ENCODE measurements at regions not wholly inside any gene's neighbourhood (a gene's known extent, or its start where the extent isn't known, plus 50 kb on each side); places are given as distances from the start of the nearest gene placed in this dataset.

GRCh38 chrX:40323977-40324376 lies 226.2 kb upstream of the BCOR start:
- no peaks in the 10 kb centered on the region for H3K9me3 ChIP-seq (ENCODE audit: control insufficient read depth, low read depth, low read length)
- no peak for DNase-seq
- no peaks in the 10 kb centered on the region for H3K4me1 ChIP-seq (ENCODE audit: control insufficient read depth, insufficient read depth, low read length)
- no peak overlapping the region for H3K27ac ChIP-seq (ENCODE audit: low read length)
- H3K27me3 ChIP-seq (ENCODE audit: control insufficient read depth, insufficient read depth, low read length), result no peaks in the 10 kb centered on the region
- no CpG with 5 or more reads among the region's 5 CpGs for WGBS (ENCODE audit: insufficient coverage, low lambda C conversion rate)
- H3K4me3 ChIP-seq (ENCODE audit: low read length), result no peak overlapping the region
- H3K36me3 ChIP-seq (ENCODE audit: control insufficient read depth, insufficient read depth, low read length), result no peaks in the 10 kb centered on the region

- Histone ChIP-seq H3K4me3 (ENCODE audit: low read length) (no peak overlapping the region), H3K27ac (ENCODE audit: low read length) (no peak overlapping the region), H3K9me3 (ENCODE audit: control insufficient read depth, low read depth, low read length) (no peaks in the 10 kb centered on the region), H3K4me1 (ENCODE audit: control insufficient read depth, insufficient read depth, low read length) (no peaks in the 10 kb centered on the region), H3K36me3 (ENCODE audit: control insufficient read depth, insufficient read depth, low read length) (no peaks in the 10 kb centered on the region), H3K27me3 (ENCODE audit: control insufficient read depth, insufficient read depth, low read length) (no peaks in the 10 kb centered on the region)
- no peak for DNase-seq
These were observed 223.1 kb upstream of the BCOR start for GRCh38 chrX:40320819-40321218.

GRCh38 chrX:40318801-40319200 lies 221.0 kb upstream of the BCOR start:
- no peaks in the 10 kb centered on the region for H3K9me3 ChIP-seq (ENCODE audit: control insufficient read depth, low read depth, low read length)
- no peaks in the 10 kb centered on the region for H3K27me3 ChIP-seq (ENCODE audit: control insufficient read depth, insufficient read depth, low read length)
- no peak overlapping the region for H3K27ac ChIP-seq (ENCODE audit: low read length)
- no peaks in the 10 kb centered on the region for H3K36me3 ChIP-seq (ENCODE audit: control insufficient read depth, insufficient read depth, low read length)
- DNase-seq, result no peak
- no peak overlapping the region for H3K4me3 ChIP-seq (ENCODE audit: low read length)
- H3K4me1 ChIP-seq (ENCODE audit: control insufficient read depth, insufficient read depth, low read length), result no peaks in the 10 kb centered on the region
- no CpG with 5 or more reads among the region's 4 CpGs for WGBS (ENCODE audit: insufficient coverage, low lambda C conversion rate)

- H3K9me3 ChIP-seq (ENCODE audit: control insufficient read depth, low read depth, low read length), result no peaks in the 10 kb centered on the region
- no peak overlapping the region for H3K27ac ChIP-seq (ENCODE audit: low read length)
- WGBS (ENCODE audit: insufficient coverage, low lambda C conversion rate), result no CpG with 5 or more reads among the region's 6 CpGs
These were observed 220.3 kb upstream of the BCOR start for GRCh38 chrX:40318076-40318475.

GRCh38 chrX:40316502-40316901 lies 218.7 kb upstream of the BCOR start:
- no peaks in the 10 kb centered on the region for H3K4me1 ChIP-seq (ENCODE audit: control insufficient read depth, insufficient read depth, low read length)
- no peaks in the 10 kb centered on the region for H3K9me3 ChIP-seq (ENCODE audit: control insufficient read depth, low read depth, low read length)
- H3K36me3 ChIP-seq (ENCODE audit: control insufficient read depth, insufficient read depth, low read length), result no peaks in the 10 kb centered on the region
- DNase-seq, result no peak
- H3K27me3 ChIP-seq (ENCODE audit: control insufficient read depth, insufficient read depth, low read length), result no peaks in the 10 kb centered on the region
- no peak overlapping the region for H3K4me3 ChIP-seq (ENCODE audit: low read length)
- H3K27ac ChIP-seq (ENCODE audit: low read length), result no peak overlapping the region
- WGBS (ENCODE audit: insufficient coverage, low lambda C conversion rate), result no CpG with 5 or more reads among the region's 5 CpGs

More at GRCh38 chrX:40318076-40318475, 220.3 kb upstream of the BCOR start:
- H3K27me3 ChIP-seq (ENCODE audit: control insufficient read depth, insufficient read depth, low read length), result no peaks in the 10 kb centered on the region
- no peaks in the 10 kb centered on the region for H3K36me3 ChIP-seq (ENCODE audit: control insufficient read depth, insufficient read depth, low read length)
- H3K4me3 ChIP-seq (ENCODE audit: low read length), result no peak overlapping the region
- DNase-seq, result no peak
- no peaks in the 10 kb centered on the region for H3K4me1 ChIP-seq (ENCODE audit: control insufficient read depth, insufficient read depth, low read length)

GRCh38 chrX:40314070-40314469 lies 216.3 kb upstream of the BCOR start:
- Histone ChIP-seq H3K4me3 (ENCODE audit: low read length) (no peak overlapping the region), H3K27me3 (ENCODE audit: control insufficient read depth, insufficient read depth, low read length) (no peaks in the 10 kb centered on the region), H3K36me3 (ENCODE audit: control insufficient read depth, insufficient read depth, low read length) (no peaks in the 10 kb centered on the region), H3K27ac (ENCODE audit: low read length) (no peak overlapping the region), H3K9me3 (ENCODE audit: control insufficient read depth, low read depth, low read length) (no peaks in the 10 kb centered on the region), H3K4me1 (ENCODE audit: control insufficient read depth, insufficient read depth, low read length) (no peaks in the 10 kb centered on the region)
- no CpG with 5 or more reads among the region's 4 CpGs for WGBS (ENCODE audit: insufficient coverage, low lambda C conversion rate)
- DNase-seq, result no peak

- no peak for DNase-seq
- Histone ChIP-seq H3K36me3 (ENCODE audit: control insufficient read depth, insufficient read depth, low read length) (no peaks in the 10 kb centered on the region), H3K27me3 (ENCODE audit: control insufficient read depth, insufficient read depth, low read length) (no peaks in the 10 kb centered on the region), H3K4me3 (ENCODE audit: low read length) (no peak overlapping the region), H3K4me1 (ENCODE audit: control insufficient read depth, insufficient read depth, low read length) (no peaks in the 10 kb centered on the region), H3K27ac (ENCODE audit: low read length) (no peak overlapping the region), H3K9me3 (ENCODE audit: control insufficient read depth, low read depth, low read length) (no peaks in the 10 kb centered on the region)
- WGBS (ENCODE audit: insufficient coverage, low lambda C conversion rate), result no CpG with 5 or more reads among the region's 4 CpGs
These were observed 215.5 kb upstream of the BCOR start for GRCh38 chrX:40313269-40313668.

- H3K4me3 ChIP-seq (ENCODE audit: low read length), result no peak overlapping the region
- no CpG with 5 or more reads among the region's 5 CpGs for WGBS (ENCODE audit: insufficient coverage, low lambda C conversion rate)
- no peaks in the 10 kb centered on the region for H3K4me1 ChIP-seq (ENCODE audit: control insufficient read depth, insufficient read depth, low read length)
- no peaks in the 10 kb centered on the region for H3K36me3 ChIP-seq (ENCODE audit: control insufficient read depth, insufficient read depth, low read length)
- H3K27me3 ChIP-seq (ENCODE audit: control insufficient read depth, insufficient read depth, low read length), result no peaks in the 10 kb centered on the region
- H3K9me3 ChIP-seq (ENCODE audit: control insufficient read depth, low read depth, low read length), result no peaks in the 10 kb centered on the region
- DNase-seq, result no peak
- no peak overlapping the region for H3K27ac ChIP-seq (ENCODE audit: low read length)
These were observed 212.7 kb upstream of the BCOR start for GRCh38 chrX:40310447-40310846.

GRCh38 chrX:40310016-40310415 lies 212.3 kb upstream of the BCOR start:
- no peaks in the 10 kb centered on the region for H3K27me3 ChIP-seq (ENCODE audit: control insufficient read depth, insufficient read depth, low read length)
- DNase-seq, result no peak
- H3K9me3 ChIP-seq (ENCODE audit: control insufficient read depth, low read depth, low read length), result no peaks in the 10 kb centered on the region
- no peak overlapping the region for H3K4me3 ChIP-seq (ENCODE audit: low read length)
- no CpG with 5 or more reads among the region's 7 CpGs for WGBS (ENCODE audit: insufficient coverage, low lambda C conversion rate)
- no peaks in the 10 kb centered on the region for H3K4me1 ChIP-seq (ENCODE audit: control insufficient read depth, insufficient read depth, low read length)
- no peaks in the 10 kb centered on the region for H3K36me3 ChIP-seq (ENCODE audit: control insufficient read depth, insufficient read depth, low read length)
- no peak overlapping the region for H3K27ac ChIP-seq (ENCODE audit: low read length)

GRCh38 chrX:40307871-40308270 lies 210.1 kb upstream of the BCOR start:
- Histone ChIP-seq H3K9me3 (ENCODE audit: control insufficient read depth, low read depth, low read length) (no peaks in the 10 kb centered on the region), H3K27ac (ENCODE audit: low read length) (no peak overlapping the region), H3K27me3 (ENCODE audit: control insufficient read depth, insufficient read depth, low read length) (no peaks in the 10 kb centered on the region), H3K36me3 (ENCODE audit: control insufficient read depth, insufficient read depth, low read length) (no peaks in the 10 kb centered on the region), H3K4me3 (ENCODE audit: low read length) (no peak overlapping the region), H3K4me1 (ENCODE audit: control insufficient read depth, insufficient read depth, low read length) (no peaks in the 10 kb centered on the region)
- no peak for DNase-seq
- no CpG with 5 or more reads among the region's 13 CpGs for WGBS (ENCODE audit: insufficient coverage, low lambda C conversion rate)

GRCh38 chrX:40304115-40304514 lies 206.4 kb upstream of the BCOR start:
- H3K36me3 ChIP-seq (ENCODE audit: control insufficient read depth, insufficient read depth, low read length), result no peaks in the 10 kb centered on the region
- H3K27me3 ChIP-seq (ENCODE audit: control insufficient read depth, insufficient read depth, low read length), result no peaks in the 10 kb centered on the region
- no peak overlapping the region for H3K4me3 ChIP-seq (ENCODE audit: low read length)
- H3K9me3 ChIP-seq (ENCODE audit: control insufficient read depth, low read depth, low read length), result no peaks in the 10 kb centered on the region
- DNase-seq, result no peak
- H3K4me1 ChIP-seq (ENCODE audit: control insufficient read depth, insufficient read depth, low read length), result no peaks in the 10 kb centered on the region
- WGBS (ENCODE audit: insufficient coverage, low lambda C conversion rate), result no CpG with 5 or more reads among the region's 2 CpGs
- H3K27ac ChIP-seq (ENCODE audit: low read length), result no peak overlapping the region

Data from large intestine (tissue), 3 donors.